PC-9 (cell line): ENCODE measurements at regions not wholly inside any gene's neighbourhood (a gene's known extent, or its start where the extent isn't known, plus 50 kb on each side); places are given as distances from the start of the nearest gene placed in this dataset.

Experiments used
- BruUV-seq: library from RNA; stranded (reverse); fragments of 400-500 nt; replicated peaks from 2 replicates; lab custom pipeline; 2021; lab: Mats Ljungman, UMichigan
- CTCF ChIA-PET: fragments of 300-600 bp; sonication (Branson Sonifier 250); formaldehyde crosslinking; loops from one replicate; lab custom pipeline; 2022; ENCODE audit warnings: antibody characterized with exemption; lab: Charles Lee
- POLR2A ChIA-PET: fragments of 300-600 bp; sonication (Branson Sonifier 250); formaldehyde crosslinking; loops from one replicate; lab custom pipeline; 2022; ENCODE audit warnings: antibody characterized with exemption; ENCODE audit not compliant: unreplicated experiment; lab: Charles Lee
- DNase-seq, 2 experiments: peaks; one replicate each; pipeline versions ENCODE4 v3.0.0 to v3.0.0-alpha.2; 2015 to 2022; ENCODE audit warnings: mixed read lengths in 1 of 2
- H2AFZ ChIP-seq: fragments of 200-600 bp; sonication (generic); 2 replicates; pipeline ENCODE4 v1.8.1; 2017; ENCODE audit warnings: antibody characterized with exemption
- H3F3A ChIP-seq: fragments of 200-600 bp; sonication (generic); 2 replicates; pipeline ENCODE4 v1.8.1; 2017; ENCODE audit warnings: antibody characterized with exemption, mild to moderate bottlenecking, low read depth; ENCODE audit not compliant: insufficient read depth
- H3K27ac ChIP-seq: fragments of 200-600 bp; sonication (generic); 2 replicates; pipeline ENCODE4 v1.6.1; 2016; ENCODE audit warnings: mixed run types
- H3K27me3 ChIP-seq: fragments of 200-600 bp; sonication (generic); 2 replicates; pipeline ENCODE4 v1.6.1; 2016; ENCODE audit warnings: low read depth, mixed run types; ENCODE audit not compliant: insufficient read depth
- H3K36me3 ChIP-seq: fragments of 200-600 bp; sonication (generic); 2 replicates; pipeline ENCODE4 v1.6.1; 2016; ENCODE audit warnings: low read depth, mixed run types
- H3K4me1 ChIP-seq: fragments of 200-600 bp; sonication (generic); replicated peaks from 2 replicates; pipeline ENCODE4 v1.6.1; 2016; ENCODE audit warnings: mixed run types; ENCODE audit not compliant: insufficient read depth
- H3K4me2 ChIP-seq: fragments of 200-600 bp; sonication (generic); 2 replicates; pipeline ENCODE4 v1.6.1; 2017; ENCODE audit warnings: mixed run types
- H3K4me3 ChIP-seq: fragments of 200-600 bp; sonication (generic); 2 replicates; pipeline ENCODE4 v1.6.1; 2016; ENCODE audit warnings: mixed run types
- H3K79me2 ChIP-seq: fragments of 200-600 bp; sonication (generic); 2 replicates; pipeline ENCODE4 v1.6.1; 2017; ENCODE audit warnings: low read depth, mixed run types
- H3K9me2 ChIP-seq: fragments of 200-600 bp; sonication (generic); 2 replicates; pipeline ENCODE4 v1.8.1; 2017; ENCODE audit warnings: mild to moderate bottlenecking; ENCODE audit not compliant: insufficient read depth
- H3K9me3 ChIP-seq: fragments of 200-600 bp; sonication (generic); 2 replicates; pipeline ENCODE4 v1.8.1; 2016; ENCODE audit warnings: low read depth; ENCODE audit not compliant: insufficient read depth
- H4K20me1 ChIP-seq: fragments of 200-600 bp; sonication (generic); 2 replicates; pipeline ENCODE4 v1.8.1; 2017; ENCODE audit not compliant: insufficient read depth
- EZH2 ChIP-seq: fragments of 200-600 bp; sonication (generic); IDR thresholded peaks from 2 replicates; pipeline ENCODE4 v1.8.0; 2017; ENCODE audit warnings: antibody characterized with exemption, low read depth
- intact Hi-C: fragments of 100-400 bp; cut with micrococcal nuclease; formaldehyde crosslinking; loops from one replicate; pipeline ENCODE4 v1.10.0; 2022; ENCODE audit not compliant: unreplicated experiment
- TF ChIP-seq, protein P1 (sequence below): fragments of 200-600 bp; sonication (generic); conservative IDR thresholded peaks from 2 replicates; pipeline ENCODE4 v1.6.1; 2017; ENCODE audit warnings: mixed run types, antibody characterized with exemption, mild to moderate bottlenecking, moderate library complexity

- TF ChIP-seq, protein P1, sequence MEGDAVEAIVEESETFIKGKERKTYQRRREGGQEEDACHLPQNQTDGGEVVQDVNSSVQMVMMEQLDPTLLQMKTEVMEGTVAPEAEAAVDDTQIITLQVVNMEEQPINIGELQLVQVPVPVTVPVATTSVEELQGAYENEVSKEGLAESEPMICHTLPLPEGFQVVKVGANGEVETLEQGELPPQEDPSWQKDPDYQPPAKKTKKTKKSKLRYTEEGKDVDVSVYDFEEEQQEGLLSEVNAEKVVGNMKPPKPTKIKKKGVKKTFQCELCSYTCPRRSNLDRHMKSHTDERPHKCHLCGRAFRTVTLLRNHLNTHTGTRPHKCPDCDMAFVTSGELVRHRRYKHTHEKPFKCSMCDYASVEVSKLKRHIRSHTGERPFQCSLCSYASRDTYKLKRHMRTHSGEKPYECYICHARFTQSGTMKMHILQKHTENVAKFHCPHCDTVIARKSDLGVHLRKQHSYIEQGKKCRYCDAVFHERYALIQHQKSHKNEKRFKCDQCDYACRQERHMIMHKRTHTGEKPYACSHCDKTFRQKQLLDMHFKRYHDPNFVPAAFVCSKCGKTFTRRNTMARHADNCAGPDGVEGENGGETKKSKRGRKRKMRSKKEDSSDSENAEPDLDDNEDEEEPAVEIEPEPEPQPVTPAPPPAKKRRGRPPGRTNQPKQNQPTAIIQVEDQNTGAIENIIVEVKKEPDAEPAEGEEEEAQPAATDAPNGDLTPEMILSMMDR: no peak
- TF ChIP-seq EZH2: no peak
- no peak overlapping the region for H3K4me2 ChIP-seq
- H3K27me3 ChIP-seq: 0 out of 2 replicates have a peak, but pooled peaks cover 4% of the 10 kb centered on the region
- H3K36me3 ChIP-seq: no peaks in the 10 kb centered on the region
- DNase-seq: no peak
- no TSS peak for BruUV-seq
- no peaks in the 10 kb centered on the region for H3K79me2 ChIP-seq
- intact Hi-C loops: no loop called here
- H2AFZ ChIP-seq: no peak overlapping the region
- H3K4me1 ChIP-seq: no peaks in the 10 kb centered on the region
- H3F3A ChIP-seq: no peaks in the 10 kb centered on the region
- H3K27ac ChIP-seq: no peak overlapping the region
- CTCF ChIA-PET: no interaction called here
- H3K4me3 ChIP-seq: no peak overlapping the region
- H3K9me2 ChIP-seq: no peaks in the 10 kb centered on the region
- no peaks in the 10 kb centered on the region for H4K20me1 ChIP-seq
- POLR2A ChIA-PET: no interaction called here
- no peaks in the 10 kb centered on the region for H3K9me3 ChIP-seq
These were observed 265.1 kb downstream of the FGFR2 start for GRCh38 chr10:121332829-121333765.

- H4K20me1 ChIP-seq: no peaks in the 10 kb centered on the region
- H3K9me3 ChIP-seq: no peaks in the 10 kb centered on the region
- H3K36me3 ChIP-seq: no peaks in the 10 kb centered on the region
- H3K79me2 ChIP-seq: no peaks in the 10 kb centered on the region
- no peaks in the 10 kb centered on the region for H3K4me1 ChIP-seq
- H2AFZ ChIP-seq: no peak overlapping the region
- H3K4me3 ChIP-seq: no peak overlapping the region
- CTCF ChIA-PET: no interaction called here
- TF ChIP-seq EZH2: no peak
- TF ChIP-seq, protein P1: no peak
- no TSS peak for BruUV-seq
- H3K27me3 ChIP-seq: 0 out of 2 replicates have a peak, but pooled peaks cover 4% of the 10 kb centered on the region
- DNase-seq: no peak
- no peak overlapping the region for H3K27ac ChIP-seq
- POLR2A ChIA-PET: no interaction called here
- intact Hi-C loops: no loop called here
- H3K9me2 ChIP-seq: no peaks in the 10 kb centered on the region
- no peak overlapping the region for H3K4me2 ChIP-seq
- no peaks in the 10 kb centered on the region for H3F3A ChIP-seq
These were observed 262.8 kb downstream of the FGFR2 start for GRCh38 chr10:121335386-121335925.

- no peaks in the 10 kb centered on the region for H3K79me2 ChIP-seq
- H4K20me1 ChIP-seq: no peaks in the 10 kb centered on the region
- H3K27ac ChIP-seq: no peak overlapping the region
- no peaks in the 10 kb centered on the region for H3K36me3 ChIP-seq
- intact Hi-C loops: no loop called here
- H3K4me1 ChIP-seq: no peaks in the 10 kb centered on the region
- no peak overlapping the region for H3K4me3 ChIP-seq
- no peak for DNase-seq
- no peaks in the 10 kb centered on the region for H3K9me3 ChIP-seq
- ChIA-PET POLR2A (no interaction called here), CTCF (no interaction called here)
- H3K4me2 ChIP-seq: no peak overlapping the region
- H3K9me2 ChIP-seq: no peaks in the 10 kb centered on the region
- H3K27me3 ChIP-seq: 0 out of 2 replicates have a peak, but pooled peaks cover 4% of the 10 kb centered on the region
- BruUV-seq: no TSS peak
- H3F3A ChIP-seq: no peaks in the 10 kb centered on the region
- no peak overlapping the region for H2AFZ ChIP-seq
- TF ChIP-seq, protein P1: no peak
- TF ChIP-seq EZH2: no peak
These were observed 260.8 kb downstream of the FGFR2 start for GRCh38 chr10:121337427-121337826.
